ENCODE measurements at regions not wholly inside any gene's neighbourhood (a gene's known extent, or its start where the extent isn't known, plus 50 kb on each side); places are given as distances from the start of the nearest gene placed in this dataset.

DNA sequence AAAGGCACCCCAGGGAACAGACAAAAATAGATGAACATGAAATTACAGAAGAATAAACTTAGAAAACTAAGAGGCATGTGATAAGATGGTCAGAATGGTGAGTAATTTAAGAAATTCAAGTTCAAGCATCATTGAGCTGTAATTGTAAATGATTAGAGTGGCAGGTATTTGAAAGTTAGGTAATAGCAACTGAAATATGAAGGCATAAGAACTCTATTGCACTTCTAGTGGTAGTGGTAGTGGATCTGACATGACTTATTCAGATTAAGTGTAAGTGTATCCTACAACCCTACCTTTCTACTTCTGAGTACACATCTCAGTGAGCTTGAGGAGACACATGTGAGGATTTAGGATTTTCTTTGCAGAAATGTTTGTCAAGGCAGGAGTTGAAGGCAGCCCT, 192.9 kb upstream of the RIOK2 start:
- TF ChIP-seq ARNT (IDR thresholded peaks at IDR 0.05) (no peak), TARDBP (IDR thresholded peaks at IDR 0.05) (no peak), SP1 (IDR thresholded peaks at IDR 0.05) (no peak), NFRKB (IDR thresholded peaks at IDR 0.05) (no peak), SUZ12 (IDR thresholded peaks at IDR 0.05) (no peak), FOXA1 (IDR thresholded peaks at IDR 0.05) (no peak), FOXM1 (IDR thresholded peaks at IDR 0.05; ENCODE audit: borderline replicate concordance) (no peak), CTBP1 (IDR thresholded peaks at IDR 0.05; ENCODE audit: borderline replicate concordance) (no peak), BHLHE40 (IDR thresholded peaks at IDR 0.05; ENCODE audit: borderline replicate concordance) (no peak), LEF1 (IDR thresholded peaks at IDR 0.05; ENCODE audit: borderline replicate concordance) (no peak), FOXK2 (IDR thresholded peaks at IDR 0.05) (no peak), ZNF384 (IDR thresholded peaks at IDR 0.05) (no peak), HDGF (IDR thresholded peaks at IDR 0.05; ENCODE audit: borderline replicate concordance) (no peak)
- TF ChIP-seq, protein P1, sequence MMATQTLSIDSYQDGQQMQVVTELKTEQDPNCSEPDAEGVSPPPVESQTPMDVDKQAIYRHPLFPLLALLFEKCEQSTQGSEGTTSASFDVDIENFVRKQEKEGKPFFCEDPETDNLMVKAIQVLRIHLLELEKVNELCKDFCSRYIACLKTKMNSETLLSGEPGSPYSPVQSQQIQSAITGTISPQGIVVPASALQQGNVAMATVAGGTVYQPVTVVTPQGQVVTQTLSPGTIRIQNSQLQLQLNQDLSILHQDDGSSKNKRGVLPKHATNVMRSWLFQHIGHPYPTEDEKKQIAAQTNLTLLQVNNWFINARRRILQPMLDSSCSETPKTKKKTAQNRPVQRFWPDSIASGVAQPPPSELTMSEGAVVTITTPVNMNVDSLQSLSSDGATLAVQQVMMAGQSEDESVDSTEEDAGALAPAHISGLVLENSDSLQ (IDR thresholded peaks at IDR 0.05), result no peak
